Endothelial cell of umbilical vein (primary cell): ENCODE measurements at regions not wholly inside any gene's neighbourhood (a gene's known extent, or its start where the extent isn't known, plus 50 kb on each side); places are given as distances from the start of the nearest gene placed in this dataset.

Experiments used
- BruUV-seq: library from RNA; stranded (reverse); fragments of 400-500 nt; replicated peaks from 2 replicates; lab custom pipeline; 2021; lab: Mats Ljungman, UMichigan
- CTCF ChIA-PET: fragments of 300-600, 350-600 bp; sonication (Branson Sonifier 250); formaldehyde crosslinking; loops from one replicate; lab custom pipeline; 2021; ENCODE audit warnings: antibody characterized with exemption, inconsistent platforms; lab: Charles Lee
- POLR2A ChIA-PET: fragments of 300-600, 350-600 bp; sonication (Branson Sonifier 250); formaldehyde crosslinking; loops from one replicate; lab custom pipeline; 2021; ENCODE audit warnings: antibody characterized with exemption, inconsistent platforms; lab: Charles Lee
- DNase-seq: peaks from one replicate; pipeline ENCODE4 v3.0.0-alpha.2; 2011; ENCODE audit warnings: low read depth, low spot score
- FAIRE-seq: peaks from 2 replicates; lab custom pipeline; 2011; peaks lifted over from hg19 to GRCh38; lab: Jason Lieb, UNC
- H2AFZ ChIP-seq: 2 replicates; pipeline ENCODE4 v1.6.0; 2012; ENCODE audit warnings: low read depth, low read length, control low read depth, inconsistent platforms
- H3K27ac ChIP-seq: 2 replicates; pipeline ENCODE4 v1.5.1; 2011; ENCODE audit warnings: low read depth, mild to moderate bottlenecking, control low read depth, low read length, moderate library complexity; ENCODE audit not compliant: insufficient read depth
- H3K27me3 ChIP-seq, 2 experiments: 2 replicates each; pipeline versions ENCODE4 v1.6.0 to v1.6.1; 2011; ENCODE audit warnings: low read length in 2 of 2, mixed read lengths in 1 of 2; ENCODE audit not compliant: control insufficient read depth in 2 of 2, insufficient read depth in 2 of 2
- H3K36me3 ChIP-seq, 2 experiments: 2 replicates in 1 of 2; 3 replicates in 1 of 2; pipeline ENCODE4 v1.5.1; 2011; ENCODE audit warnings: low read length in 2 of 2, mild to moderate bottlenecking in 1 of 2, moderate library complexity in 1 of 2; ENCODE audit not compliant: control insufficient read depth in 2 of 2, insufficient read depth in 2 of 2; ENCODE audit errors: extremely low read depth in 1 of 2
- H3K4me1 ChIP-seq: 3 replicates; pipeline ENCODE4 v1.5.1; 2011; ENCODE audit warnings: mild to moderate bottlenecking, low read length; ENCODE audit not compliant: control insufficient read depth, insufficient read depth; ENCODE audit errors: extremely low read depth
- H3K4me2 ChIP-seq: 2 replicates; pipeline ENCODE4 v1.6.1; 2011; ENCODE audit warnings: low read length, control low read depth, mixed read lengths; ENCODE audit not compliant: insufficient read depth
- H3K4me3 ChIP-seq, 3 experiments: fragments of 200-600 bp in 1 of 3; sonication (generic), shearing (Covaris generic) in 1 of 3; replicated peaks in 1 of 3; 2 replicates each; pipeline ENCODE4 v1.5.1; 2011 to 2016; ENCODE audit warnings: control low read depth in 3 of 3, low read length in 3 of 3, mild to moderate bottlenecking in 2 of 3, inconsistent platforms in 1 of 3, low read depth in 1 of 3, moderate library complexity in 1 of 3; ENCODE audit not compliant: insufficient read depth in 1 of 3
- H3K79me2 ChIP-seq: 2 replicates; pipeline ENCODE4 v1.6.0; 2012; ENCODE audit warnings: low read length, inconsistent platforms; ENCODE audit not compliant: control insufficient read depth, insufficient read depth
- H3K9ac ChIP-seq: replicated peaks from 2 replicates; pipeline ENCODE3; 2011; ENCODE audit warnings: low read length, control low read depth; ENCODE audit not compliant: insufficient read depth; ENCODE audit errors: extremely low read depth
- H3K9me1 ChIP-seq: replicated peaks from 3 replicates; pipeline ENCODE4 v1.6.0; 2011; ENCODE audit warnings: mild to moderate bottlenecking, low read length; ENCODE audit not compliant: control insufficient read depth, insufficient read depth; ENCODE audit errors: extremely low read depth
- H3K9me3 ChIP-seq: replicated peaks from 2 replicates; pipeline ENCODE4 v1.5.1; 2012; ENCODE audit warnings: low read length, inconsistent platforms; ENCODE audit not compliant: control insufficient read depth, insufficient read depth
- H4K20me1 ChIP-seq: replicated peaks from 2 replicates; pipeline ENCODE3; 2011; ENCODE audit warnings: mild to moderate bottlenecking, low read length; ENCODE audit not compliant: control insufficient read depth, insufficient read depth; ENCODE audit errors: extremely low read depth
- EZH2 ChIP-seq: IDR thresholded peaks from 2 replicates; pipeline ENCODE4 v1.6.1; 2012; ENCODE audit warnings: borderline replicate concordance, low read depth, mild to moderate bottlenecking, moderate library complexity, low read length, inconsistent platforms; ENCODE audit not compliant: severe bottlenecking
- FOS ChIP-seq: IDR thresholded peaks from 2 replicates; pipeline ENCODE4 v1.6.1; 2011; ENCODE audit warnings: mild to moderate bottlenecking, low read length, moderate library complexity, borderline replicate concordance; ENCODE audit not compliant: insufficient read depth
- GATA2 ChIP-seq: IDR thresholded peaks from 2 replicates; pipeline ENCODE4 v1.7.0; 2011; ENCODE audit warnings: low read depth, mild to moderate bottlenecking, moderate library complexity, mixed read lengths, low read length; ENCODE audit not compliant: insufficient read length, insufficient read depth
- JUN ChIP-seq: IDR thresholded peaks from 2 replicates; pipeline ENCODE4 v1.6.1; 2011; ENCODE audit warnings: borderline replicate concordance, low read depth; ENCODE audit not compliant: insufficient read length, insufficient read depth
- MYC ChIP-seq: IDR thresholded peaks from one replicate; pipeline ENCODE4 v1.6.1; 2011; ENCODE audit warnings: mild to moderate bottlenecking, low read depth, low read length
- POLR2A ChIP-seq: IDR thresholded peaks from 2 replicates; pipeline ENCODE4 v1.6.1; 2012; ENCODE audit warnings: low read depth, mild to moderate bottlenecking, control low read depth, low read length
- POLR2AphosphoS5 ChIP-seq: IDR thresholded peaks from 2 replicates; pipeline ENCODE4 v1.6.1; 2012; ENCODE audit warnings: low read depth, mild to moderate bottlenecking, control low read depth, low read length, moderate library complexity; ENCODE audit not compliant: insufficient read depth
- dilution Hi-C: fragments of 300-500 bp; cut with MboI; formaldehyde crosslinking; loops from one replicate; pipeline ENCODE4 v1.15.0; 2019; ENCODE audit warnings: low sequenced_read_pairs; ENCODE audit not compliant: extremely low pct_ligation_motif_present
- intact Hi-C: fragments of 100-400 bp; cut with micrococcal nuclease; formaldehyde crosslinking; loops from one replicate; pipeline ENCODE4 v1.10.0; 2022
- TF ChIP-seq, protein P1 (sequence below), 2 donors: IDR thresholded peaks; 1 replicate in 1 of 2; 2 replicates in 1 of 2; pipeline ENCODE4 v1.5.1; 2011; ENCODE audit warnings: low read length in 2 of 2, mild to moderate bottlenecking in 2 of 2, moderate library complexity in 2 of 2, control low read depth in 1 of 2, inconsistent platforms in 1 of 2, low read depth in 1 of 2; ENCODE audit not compliant: insufficient read depth in 1 of 2; ENCODE audit errors: extremely low read depth in 1 of 2
- TF ChIP-seq, protein P2 (sequence below): IDR thresholded peaks from 2 replicates; pipeline ENCODE4 v1.6.1; 2011; ENCODE audit not compliant: insufficient read depth, insufficient read length

DNA sequence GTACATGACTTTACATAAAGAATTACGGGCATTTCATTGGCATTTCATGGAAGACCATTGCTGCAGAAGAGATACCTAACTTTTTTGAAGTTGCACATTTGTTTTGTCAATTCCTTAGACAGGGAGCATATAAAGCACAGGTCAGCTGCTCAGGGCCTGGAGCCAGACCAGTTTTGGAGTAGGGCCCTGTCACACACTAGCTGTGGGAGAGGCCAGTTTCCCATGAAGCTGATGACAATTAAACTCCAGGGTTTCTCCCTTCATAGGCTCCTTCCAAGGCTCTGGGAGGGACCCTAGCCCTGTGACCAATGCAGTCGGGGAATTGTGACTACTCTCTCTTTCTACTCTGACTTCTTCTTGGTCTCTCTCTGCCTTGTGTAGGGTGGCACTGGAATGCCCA is 107.3 kb upstream of the SELENOK start:
- POLR2A ChIA-PET: no interaction called here
- no peaks in the 10 kb centered on the region for H3K79me2 ChIP-seq
- intact Hi-C loops (no loop called here), dilution Hi-C loops (no loop called here)
- no peak for FAIRE-seq
- no TSS peak for BruUV-seq
- no peak overlapping the region for H3K27ac ChIP-seq
- no peaks in the 10 kb centered on the region for H4K20me1 ChIP-seq
- H2AFZ ChIP-seq: no peak overlapping the region
- TF ChIP-seq EZH2: no peak
- TF ChIP-seq, protein P1, sequence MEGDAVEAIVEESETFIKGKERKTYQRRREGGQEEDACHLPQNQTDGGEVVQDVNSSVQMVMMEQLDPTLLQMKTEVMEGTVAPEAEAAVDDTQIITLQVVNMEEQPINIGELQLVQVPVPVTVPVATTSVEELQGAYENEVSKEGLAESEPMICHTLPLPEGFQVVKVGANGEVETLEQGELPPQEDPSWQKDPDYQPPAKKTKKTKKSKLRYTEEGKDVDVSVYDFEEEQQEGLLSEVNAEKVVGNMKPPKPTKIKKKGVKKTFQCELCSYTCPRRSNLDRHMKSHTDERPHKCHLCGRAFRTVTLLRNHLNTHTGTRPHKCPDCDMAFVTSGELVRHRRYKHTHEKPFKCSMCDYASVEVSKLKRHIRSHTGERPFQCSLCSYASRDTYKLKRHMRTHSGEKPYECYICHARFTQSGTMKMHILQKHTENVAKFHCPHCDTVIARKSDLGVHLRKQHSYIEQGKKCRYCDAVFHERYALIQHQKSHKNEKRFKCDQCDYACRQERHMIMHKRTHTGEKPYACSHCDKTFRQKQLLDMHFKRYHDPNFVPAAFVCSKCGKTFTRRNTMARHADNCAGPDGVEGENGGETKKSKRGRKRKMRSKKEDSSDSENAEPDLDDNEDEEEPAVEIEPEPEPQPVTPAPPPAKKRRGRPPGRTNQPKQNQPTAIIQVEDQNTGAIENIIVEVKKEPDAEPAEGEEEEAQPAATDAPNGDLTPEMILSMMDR (IDR thresholded peaks at IDR 0.05; ENCODE audit: extremely low read depth in 1 of 2, insufficient read depth in 1 of 2, low read depth in 1 of 2, low read length in 2 of 2): no peak
- no peak for TF ChIP-seq MYC
- no peak for TF ChIP-seq FOS
- TF ChIP-seq JUN: no peak
- no peak for TF ChIP-seq GATA2
- TF ChIP-seq, protein P2, sequence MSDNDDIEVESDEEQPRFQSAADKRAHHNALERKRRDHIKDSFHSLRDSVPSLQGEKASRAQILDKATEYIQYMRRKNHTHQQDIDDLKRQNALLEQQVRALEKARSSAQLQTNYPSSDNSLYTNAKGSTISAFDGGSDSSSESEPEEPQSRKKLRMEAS: no peak
- no peak for TF ChIP-seq POLR2AphosphoS5
- no peak for TF ChIP-seq POLR2A
- no peaks in the 10 kb centered on the region for H3K4me1 ChIP-seq
- H3K4me3 ChIP-seq: no peak overlapping the region
- no peak overlapping the region for H3K4me2 ChIP-seq
- peaks cover 3% of the 10 kb centered on the region for H3K9me3 ChIP-seq
- H3K27me3 ChIP-seq: no peaks in the 10 kb centered on the region
- no peaks in the 10 kb centered on the region for H3K36me3 ChIP-seq
- CTCF ChIA-PET: no interaction called here
- no peak for DNase-seq
- H3K9ac ChIP-seq: no peak overlapping the region
- no peaks in the 10 kb centered on the region for H3K9me1 ChIP-seq
